NCI-H2171 (cell line): ENCODE measurements at regions not wholly inside any gene's neighbourhood (a gene's known extent, or its start where the extent isn't known, plus 50 kb on each side); places are given as distances from the start of the nearest gene placed in this dataset.

Source experiments
- DNase-seq: peaks from one replicate; lab custom pipeline; 2025; lab: John Stamatoyannopoulos, UW

DNA sequence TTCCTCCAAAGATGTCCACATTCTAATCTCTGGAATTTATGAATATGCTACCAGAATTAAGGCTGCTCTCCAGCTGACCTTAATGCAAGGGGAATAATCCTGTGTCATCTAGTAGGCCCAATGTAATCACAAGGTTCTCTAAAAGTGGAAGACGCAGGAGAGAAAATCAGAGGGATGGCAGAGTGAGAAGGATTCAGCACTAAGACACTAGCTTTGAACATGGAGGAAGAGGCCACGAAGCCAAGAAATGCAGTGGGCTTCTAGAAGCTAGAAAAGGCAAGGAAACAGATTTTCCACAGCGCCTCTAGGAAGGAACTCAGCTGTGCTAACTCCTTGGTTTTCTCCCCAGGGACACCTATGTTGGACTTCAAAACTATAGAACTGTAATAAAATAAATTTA lies 240.7 kb upstream of the TRAM1L1 start:
- no peak for DNase-seq

DNA sequence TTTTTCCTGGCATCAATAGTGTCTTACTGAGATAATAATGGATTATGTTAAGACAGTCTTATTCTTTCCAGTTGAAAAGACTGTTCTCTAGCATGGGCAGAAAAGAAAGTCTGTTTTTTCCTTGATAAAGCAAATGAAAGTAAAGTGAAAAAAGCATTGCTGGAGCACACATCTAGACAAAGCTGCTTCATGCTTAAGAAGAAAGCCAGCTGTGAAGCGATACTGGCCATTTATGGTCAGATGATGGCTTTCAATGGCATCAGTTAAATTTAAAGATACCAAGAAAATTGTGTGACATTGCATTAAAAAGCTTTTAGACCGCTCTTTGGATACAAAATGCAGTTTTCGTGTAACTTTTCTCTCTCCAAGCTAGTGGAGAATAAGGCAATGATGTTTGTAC lies 242.1 kb upstream of the TRAM1L1 start:
- no peak for DNase-seq

DNA sequence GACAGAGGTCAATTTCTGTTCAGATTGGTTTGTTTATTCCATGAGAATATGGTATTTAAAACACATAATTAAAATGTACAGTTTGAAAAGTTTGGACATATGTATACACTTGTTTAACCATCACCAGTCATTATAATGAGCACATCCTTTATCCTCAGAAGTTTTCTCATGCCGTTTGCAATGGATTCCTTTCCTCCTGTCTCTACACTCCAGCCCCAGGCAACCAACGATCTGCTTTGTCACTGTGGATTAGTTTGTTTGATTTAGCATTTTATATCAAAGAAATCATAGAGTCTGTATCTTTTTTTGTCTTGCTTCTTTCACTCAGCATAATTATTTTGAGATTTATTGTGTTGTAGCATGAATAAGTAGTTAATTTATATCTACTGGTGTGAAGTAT lies 243.0 kb upstream of the TRAM1L1 start:
- DNase-seq = no peak

DNA sequence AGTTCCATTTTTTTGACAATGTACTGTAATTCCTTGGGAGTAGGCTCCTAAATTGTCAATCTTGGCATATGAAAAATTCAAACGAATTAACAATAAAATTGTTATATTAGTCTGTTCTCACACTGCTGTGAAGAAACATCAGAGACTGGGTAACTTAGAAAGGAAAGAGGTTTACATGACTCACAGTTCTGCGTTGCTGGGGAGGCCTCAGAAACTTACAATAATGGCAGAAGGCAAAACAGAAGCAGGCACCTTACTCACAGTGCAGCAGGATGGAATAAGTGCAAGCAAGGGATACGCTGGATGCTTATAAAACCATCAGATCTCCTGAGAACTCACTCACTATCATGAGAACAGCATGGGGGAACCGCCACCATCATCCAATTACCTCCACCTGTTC lies 246.4 kb upstream of the TRAM1L1 start:
- no peak for DNase-seq

DNA sequence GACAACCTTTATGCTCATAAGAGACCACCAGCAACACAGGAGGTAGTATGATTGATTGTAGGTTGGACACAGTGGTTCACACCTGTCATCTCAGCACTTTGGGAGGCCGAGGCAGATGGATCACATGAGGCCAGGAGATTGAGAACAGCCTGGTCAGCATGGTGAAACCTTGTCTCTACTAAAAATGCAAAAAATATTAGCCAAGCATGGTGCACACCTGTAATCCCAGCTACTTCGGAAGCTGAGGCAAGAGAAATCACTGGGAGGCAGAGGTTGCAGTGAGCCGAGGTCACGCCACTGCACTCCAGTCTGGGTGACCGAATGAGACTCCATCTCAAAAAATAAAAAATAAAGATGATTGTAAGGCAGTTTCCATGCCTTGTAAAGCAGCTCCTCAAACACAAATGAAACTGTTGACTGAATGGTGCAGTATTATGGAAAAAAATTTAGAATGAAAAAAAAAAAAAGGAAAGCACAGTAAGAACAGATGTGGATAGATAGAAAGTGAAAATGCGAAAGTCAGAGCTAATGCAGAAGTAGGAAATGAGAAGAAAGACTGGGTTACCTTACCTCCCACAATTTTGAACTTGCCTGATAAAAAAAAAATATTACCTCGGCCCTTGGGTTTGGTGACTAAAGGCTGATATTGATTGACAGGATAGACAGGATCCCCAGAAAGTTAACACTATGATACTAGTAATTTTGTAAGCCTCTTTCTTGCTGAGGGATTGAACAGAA lies 249.2 kb upstream of the TRAM1L1 start:
- no peak for DNase-seq

DNA sequence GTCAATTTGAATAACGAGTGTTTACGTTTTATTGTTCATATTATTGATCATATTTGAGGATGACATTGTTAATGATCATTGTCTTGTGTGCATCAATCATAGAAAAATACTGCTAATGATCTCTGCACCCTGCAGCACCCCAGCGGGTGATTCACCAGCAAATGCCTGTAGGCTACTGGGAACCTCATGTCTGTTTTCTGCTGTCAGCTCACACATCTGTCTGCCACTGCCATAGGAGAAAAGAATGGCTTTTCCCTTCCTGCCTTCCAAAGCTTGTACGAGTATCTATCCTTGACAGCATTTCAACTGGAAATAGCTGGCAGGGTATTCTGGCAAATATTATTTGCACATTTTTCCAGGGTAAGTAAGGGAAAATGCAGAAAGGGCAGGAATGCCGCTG lies 272.1 kb upstream of the TRAM1L1 start:
- no peak for DNase-seq

DNA sequence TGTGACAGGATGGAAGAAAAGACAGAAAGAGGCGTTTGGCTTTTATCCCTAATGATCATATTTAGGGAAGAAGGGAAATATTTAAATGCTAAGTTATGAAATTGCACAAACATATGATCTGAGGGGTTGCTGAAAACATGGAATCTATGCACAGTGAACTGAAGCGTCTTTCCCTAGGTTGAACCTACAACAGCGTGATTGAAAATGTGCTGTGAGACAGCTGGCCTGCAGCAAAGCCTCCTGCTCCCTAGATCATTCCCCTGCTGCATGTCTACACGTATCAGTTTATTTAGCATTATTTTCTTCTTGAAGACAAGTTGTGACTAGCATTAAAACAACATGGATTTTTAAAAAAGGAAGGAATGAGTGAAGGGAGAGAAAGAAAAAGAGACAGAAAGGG lies 272.5 kb upstream of the TRAM1L1 start:
- no peak for DNase-seq

DNA sequence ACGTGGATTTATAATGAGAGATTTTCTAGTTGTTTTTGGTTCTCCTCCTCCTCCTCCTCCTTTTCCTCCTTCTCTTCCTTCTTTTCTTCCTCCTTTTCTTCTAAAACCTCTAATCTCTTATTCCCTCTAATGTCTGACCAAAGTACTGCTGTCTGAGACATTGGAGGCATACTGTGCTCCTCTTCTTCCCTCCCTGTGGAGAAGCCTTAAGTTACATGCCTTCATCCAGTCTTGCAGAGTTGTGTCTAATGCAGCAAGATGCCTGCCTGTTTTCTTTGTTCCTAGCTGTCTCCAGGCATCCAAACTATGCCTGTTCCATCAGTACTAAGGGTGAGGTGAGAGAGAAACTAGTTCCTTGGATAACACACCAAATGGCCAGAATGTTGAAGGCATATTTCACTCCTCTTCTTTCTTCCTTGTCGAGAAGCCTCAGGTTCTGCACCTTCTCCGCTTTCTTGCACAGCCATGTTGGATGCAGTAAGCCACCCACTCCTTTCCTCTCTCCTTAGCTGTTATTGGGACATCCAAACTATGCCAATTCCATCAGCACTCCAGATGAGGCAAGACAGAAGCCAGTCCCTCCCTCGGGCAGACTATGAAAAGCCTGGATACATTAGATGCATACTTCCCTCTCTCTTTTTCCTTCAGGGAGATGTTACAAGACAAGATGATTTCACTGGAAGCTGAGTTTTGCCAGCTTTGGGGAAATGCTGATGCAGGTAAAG lies 285.7 kb upstream of the TRAM1L1 start:
- DNase-seq = no peak

DNA sequence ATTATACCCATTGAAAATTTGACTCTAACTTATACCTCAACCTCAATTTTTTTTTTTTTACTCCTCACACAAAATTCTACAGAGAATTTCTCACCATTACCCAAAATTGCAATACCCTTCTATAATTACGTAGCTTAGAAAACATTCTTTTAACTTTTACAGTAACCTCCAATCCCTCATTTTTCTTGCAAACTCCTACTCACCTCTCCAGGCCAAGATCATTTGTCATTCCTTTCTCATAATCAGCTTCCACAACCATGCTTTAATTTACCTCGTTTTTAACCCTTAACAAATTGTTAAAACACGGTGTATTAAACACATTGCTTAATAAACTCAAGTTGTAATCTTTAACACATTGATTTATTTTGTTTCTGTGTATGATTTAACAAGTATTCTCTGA lies 289.7 kb upstream of the TRAM1L1 start:
- DNase-seq = no peak

DNA sequence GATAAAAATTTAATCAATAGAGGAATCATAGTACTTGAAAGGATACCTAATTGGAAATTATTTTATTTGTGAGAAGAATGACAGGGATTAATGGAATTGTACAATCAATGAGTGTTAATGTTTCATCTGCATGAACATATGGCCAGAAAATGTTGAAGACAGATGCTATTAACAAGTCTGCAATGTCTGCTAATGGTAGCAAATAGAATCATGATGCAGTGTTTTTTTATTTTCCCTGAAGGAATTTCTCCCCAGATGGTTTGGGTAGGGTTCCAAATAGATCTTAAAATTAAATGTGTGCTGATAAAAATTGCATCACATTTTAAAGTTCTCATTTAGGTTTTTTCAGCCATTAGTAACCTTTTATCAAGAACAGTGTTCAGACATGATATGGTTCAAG lies 291.3 kb upstream of the TRAM1L1 start:
- DNase-seq = no peak

DNA sequence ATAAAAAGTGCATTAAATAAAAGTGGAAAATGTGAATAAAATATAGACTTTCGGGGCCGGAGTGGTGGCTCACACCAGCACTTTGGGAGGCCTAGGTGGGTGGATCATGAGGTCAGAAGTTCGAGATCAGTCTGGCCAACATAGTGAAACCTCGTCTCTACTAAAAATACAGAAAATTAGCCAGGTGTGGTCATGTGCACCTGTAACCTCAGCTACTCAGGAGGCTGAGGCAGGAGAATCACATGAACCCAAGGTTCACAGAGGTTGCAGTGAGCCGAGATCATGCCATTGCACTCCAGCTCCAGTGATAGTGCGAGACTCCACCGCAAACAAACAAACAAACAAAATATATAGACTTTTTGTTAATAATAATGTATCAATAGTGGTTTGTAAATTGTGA lies 293.6 kb upstream of the TRAM1L1 start:
- DNase-seq = no peak

DNA sequence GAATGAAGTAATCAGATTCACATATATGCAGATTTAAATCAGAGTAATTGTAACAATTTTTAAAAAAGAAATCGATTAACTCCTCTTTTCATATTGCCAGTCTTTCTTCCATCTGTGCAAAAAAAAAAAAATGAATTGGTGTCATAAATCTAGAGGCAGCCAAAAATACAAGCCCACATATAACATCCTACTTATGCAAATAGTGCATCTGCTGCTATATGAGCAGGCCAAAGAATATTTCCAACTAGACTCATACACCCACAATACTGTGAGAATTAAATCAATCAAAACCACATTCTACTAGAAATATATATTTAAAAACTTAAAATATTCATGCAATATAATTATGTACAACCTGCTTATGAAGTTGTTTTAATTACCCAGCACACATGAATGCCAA lies 298.1 kb upstream of the TRAM1L1 start:
- DNase-seq = no peak

DNA sequence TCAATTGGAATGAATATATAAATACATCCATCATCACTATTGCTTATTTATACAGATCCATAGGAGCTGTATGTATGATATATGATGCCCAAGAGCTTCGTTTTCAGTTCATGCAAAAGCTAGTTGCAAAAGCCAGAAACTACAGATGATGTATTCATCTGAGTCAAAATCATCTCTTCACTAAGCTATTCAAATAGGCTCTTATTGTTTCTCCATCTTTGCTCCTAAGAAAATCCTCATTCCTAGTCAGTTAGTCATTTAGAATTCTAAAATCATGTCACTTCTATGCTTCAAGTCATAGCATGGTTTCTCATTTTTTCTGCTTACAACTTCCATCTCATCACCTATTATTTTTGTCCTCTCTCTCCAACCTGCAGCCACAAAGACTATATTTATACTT lies 300.1 kb upstream of the TRAM1L1 start:
- DNase-seq = no peak

DNA sequence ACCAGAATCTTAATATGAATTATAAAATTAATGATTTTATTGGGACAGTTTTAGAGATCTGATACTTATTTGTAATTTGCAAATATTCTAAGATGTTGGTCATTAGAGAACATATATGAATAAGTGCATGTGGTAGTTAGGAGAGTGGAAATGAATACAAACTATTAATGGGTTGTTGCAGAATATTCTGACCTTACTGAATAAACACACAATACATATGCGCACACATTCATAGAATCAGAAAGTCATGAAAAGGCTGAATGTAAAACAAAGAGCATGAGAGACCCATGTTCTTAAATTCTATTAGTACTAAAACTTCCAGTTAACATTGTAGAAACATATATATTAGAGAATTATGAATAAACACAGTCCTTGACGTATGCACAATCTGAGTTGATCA lies 301.7 kb upstream of the TRAM1L1 start:
- DNase-seq = no peak

DNA sequence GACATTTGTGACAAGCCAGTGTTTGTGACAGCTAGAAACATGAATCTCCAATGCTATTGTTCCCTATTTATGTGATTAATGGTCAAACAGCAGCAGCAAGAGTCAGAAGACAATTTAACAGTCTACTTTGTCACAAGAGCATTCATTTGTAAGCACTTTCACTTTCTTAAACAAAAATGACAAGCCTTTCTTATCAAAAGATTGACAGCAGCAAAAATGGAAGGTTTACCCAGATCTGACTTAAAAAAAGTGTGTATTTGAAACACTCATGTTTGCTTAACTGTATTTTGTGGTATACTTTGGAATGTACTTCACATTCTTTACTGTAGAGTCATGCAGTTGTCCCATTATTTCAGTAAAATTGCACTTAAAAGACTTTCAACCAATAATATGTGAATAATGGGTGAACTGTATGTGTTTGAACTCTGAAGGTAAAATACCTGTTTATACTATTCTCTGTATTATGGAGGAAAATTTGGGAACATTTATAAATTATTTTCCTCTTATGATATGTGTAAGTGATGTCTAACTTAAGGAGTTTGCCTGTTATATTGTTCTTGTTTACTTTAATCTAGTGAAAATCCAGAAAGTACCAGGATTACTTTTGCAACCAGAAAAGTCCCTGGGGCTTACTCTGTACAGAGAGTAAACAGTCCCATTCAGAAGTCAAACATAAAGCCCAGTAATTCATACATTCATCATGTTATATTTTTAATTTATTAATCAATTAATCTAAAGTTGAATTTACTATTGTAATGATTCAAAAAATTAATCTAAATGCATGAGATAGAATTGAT lies 314.9 kb upstream of the TRAM1L1 start:
- DNase-seq = no peak

DNA sequence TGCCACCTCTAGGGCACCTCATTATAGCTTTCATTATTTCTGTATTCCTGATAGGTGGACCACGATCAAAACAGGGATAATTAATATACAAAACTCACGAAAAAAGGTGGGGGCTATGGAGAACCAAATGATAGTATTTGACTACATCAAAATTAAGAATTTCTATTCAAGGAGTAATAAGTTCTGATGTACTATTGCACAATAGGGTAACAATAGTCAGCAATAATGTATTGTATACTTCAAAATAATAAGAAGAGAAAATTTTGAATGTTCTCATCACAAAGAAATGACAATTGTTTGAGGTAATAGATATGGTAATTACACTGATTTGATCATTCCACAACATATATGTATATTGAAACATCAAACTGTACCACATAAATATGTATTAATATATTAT lies 327.3 kb upstream of the TRAM1L1 start:
- no peak for DNase-seq

DNA sequence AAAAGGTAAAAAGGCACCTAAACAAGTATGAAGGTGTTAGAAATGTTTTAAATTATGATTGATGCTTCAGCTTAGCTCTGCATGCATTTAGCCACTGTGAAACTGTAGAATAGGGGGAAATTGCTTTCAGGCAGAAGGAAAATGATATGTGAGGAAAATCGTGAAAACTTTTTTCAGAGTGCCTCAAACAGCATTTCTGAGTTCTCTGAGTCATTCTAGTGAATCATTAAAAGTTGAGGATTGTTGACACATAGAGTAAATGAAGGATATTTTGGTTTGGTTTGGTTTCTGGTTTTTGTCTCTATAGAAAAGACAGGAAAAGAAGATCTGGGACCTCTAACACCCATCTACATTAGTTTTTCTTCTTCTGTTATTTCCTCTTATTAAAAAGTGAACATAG lies 332.5 kb upstream of the TRAM1L1 start:
- no peak for DNase-seq

DNA sequence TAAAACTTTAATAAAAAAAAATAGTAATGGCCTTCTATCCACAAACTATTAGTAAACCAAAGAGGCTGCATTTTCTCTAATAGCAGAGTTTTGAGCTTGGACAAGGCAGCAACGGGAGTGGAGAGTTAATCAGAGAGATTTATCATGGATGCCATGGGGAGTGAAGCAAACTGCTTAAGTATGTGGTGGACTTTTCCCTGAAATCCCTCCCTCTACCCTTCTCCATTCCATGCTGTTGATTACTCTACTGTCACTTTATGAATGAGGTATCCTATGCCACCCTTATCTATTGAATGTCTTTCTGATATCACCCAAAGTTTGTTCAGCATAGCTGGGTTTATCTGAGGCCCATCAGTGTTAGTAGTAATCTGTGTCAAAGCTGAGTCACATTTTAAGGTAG lies 335.6 kb upstream of the TRAM1L1 start:
- DNase-seq = no peak

DNA sequence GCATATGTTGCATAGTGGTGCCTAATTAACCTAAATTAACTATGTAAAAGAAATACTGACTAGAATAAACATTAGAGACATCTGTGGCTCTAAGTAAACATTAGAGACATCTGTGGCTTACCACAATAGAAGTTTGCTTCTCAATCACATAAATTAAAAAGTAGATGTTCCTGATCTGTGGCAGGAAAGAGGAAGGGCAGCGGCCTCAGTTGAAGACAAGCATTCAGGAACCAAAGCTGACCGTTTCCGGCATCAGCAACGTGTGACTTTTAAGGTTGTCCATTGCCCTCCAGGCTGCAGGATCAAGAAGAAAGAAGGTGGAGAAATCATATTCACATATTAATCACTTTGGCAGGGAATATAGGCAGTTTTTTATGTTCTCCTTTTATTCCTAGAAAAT lies 336.3 kb upstream of the TRAM1L1 start:
- no peak for DNase-seq

DNA sequence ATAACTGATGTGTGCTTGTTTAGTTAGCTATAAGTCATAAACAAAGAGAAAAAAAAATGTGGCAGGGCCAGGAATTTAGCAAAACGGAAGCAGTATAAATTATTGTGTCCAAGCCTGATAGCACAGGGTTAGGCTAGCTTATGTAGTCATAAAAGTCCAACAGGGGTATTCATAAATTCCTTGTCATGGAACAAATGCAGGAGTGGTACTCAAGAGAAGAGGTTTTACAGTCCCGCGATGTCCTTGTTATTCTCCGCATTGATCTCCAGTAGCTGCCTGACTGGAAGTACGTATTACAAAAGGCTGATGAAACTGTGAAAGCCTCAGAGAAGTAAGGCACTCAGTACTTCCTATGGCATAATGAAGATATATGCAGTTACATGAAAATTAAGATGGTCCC lies 336.9 kb upstream of the TRAM1L1 start:
- no peak for DNase-seq

DNA sequence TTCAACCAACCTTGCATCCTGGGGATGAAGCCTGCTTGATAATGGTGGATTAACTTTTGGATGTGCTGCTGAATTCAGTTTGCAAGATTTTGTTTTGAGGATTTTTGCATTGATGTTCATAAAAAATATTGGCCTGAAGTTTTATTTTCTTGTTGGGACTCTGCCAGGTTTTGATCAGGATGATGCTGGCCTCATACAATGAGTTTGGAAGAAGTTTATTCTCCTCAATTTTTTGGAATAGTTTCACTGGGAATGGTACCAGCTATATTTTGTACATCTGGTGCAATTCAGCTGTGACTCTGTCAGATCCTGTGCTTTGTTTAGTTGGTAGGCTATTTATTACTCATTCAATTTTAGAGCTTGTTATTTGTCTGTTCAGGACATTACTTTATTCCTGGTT lies 340.3 kb upstream of the TRAM1L1 start:
- DNase-seq = no peak

DNA sequence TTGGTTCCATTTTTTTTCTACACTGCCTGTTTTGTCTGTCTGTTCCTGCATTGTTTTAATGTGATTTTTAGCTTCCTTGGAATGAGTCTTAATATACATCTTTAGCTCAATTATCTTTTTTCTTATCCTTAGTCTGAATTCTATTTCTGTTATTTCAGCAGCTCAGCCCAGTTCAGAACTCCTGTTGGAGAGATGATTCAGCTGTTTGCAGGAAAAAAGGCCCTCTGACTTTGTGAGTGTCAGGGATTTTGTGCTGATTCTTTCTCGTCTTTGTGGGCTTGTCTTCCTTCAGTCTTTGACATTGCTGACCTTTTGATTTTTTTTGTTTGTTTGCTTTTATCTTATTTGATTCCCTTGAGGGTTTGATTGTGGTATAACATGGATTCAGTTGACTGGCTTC lies 343.2 kb upstream of the TRAM1L1 start:
- no peak for DNase-seq

DNA sequence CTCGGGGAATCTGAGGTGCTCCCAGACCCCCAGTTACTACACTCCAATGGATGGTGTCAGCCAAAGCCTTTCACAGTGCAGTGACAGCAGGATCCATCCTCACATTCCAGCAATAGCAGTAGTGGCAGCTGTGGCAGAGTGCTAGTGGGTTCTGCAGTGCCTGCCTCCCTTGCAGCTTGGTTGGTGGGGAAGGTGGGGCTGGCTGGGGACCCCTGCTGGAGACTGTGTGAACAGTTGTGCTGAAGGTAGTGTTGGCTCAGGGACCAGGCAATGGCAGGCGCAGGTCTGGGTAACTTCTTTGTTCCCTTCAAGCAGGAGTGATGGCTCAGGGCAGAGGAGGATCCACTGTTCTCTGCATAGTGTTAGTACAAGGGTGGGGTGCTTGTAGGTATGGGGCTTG lies 343.7 kb upstream of the TRAM1L1 start:
- DNase-seq = no peak
